Suprapubic skin (tissue), 4 donors: ENCODE measurements at regions not wholly inside any gene's neighbourhood (a gene's known extent, or its start where the extent isn't known, plus 50 kb on each side); places are given as distances from the start of the nearest gene placed in this dataset.

Source experiments
- POLR2A ChIP-seq, 2 donors: fragments of 450-650 bp; IDR thresholded peaks; one replicate each; pipeline ENCODE4 v1.6.1; 2017; ENCODE audit warnings: antibody characterized with exemption in 2 of 2, mild to moderate bottlenecking in 2 of 2, moderate library complexity in 2 of 2
- POLR2AphosphoS5 ChIP-seq, 3 donors: sonication (generic); formaldehyde crosslinking; IDR thresholded peaks; one replicate each; pipeline ENCODE4 v1.6.1; 2017; ENCODE audit warnings: antibody characterized with exemption in 3 of 3
- TF ChIP-seq, protein P1 (sequence below), 2 donors: fragments of 200-600 bp in 1 of 2; fragments of 450-650 bp in 1 of 2; sonication (generic) in 1 of 2; IDR thresholded peaks; one replicate each; pipeline ENCODE4 v1.5.1; 2016 to 2019; ENCODE audit warnings: antibody characterized with exemption in 2 of 2, mild to moderate bottlenecking in 1 of 2, moderate library complexity in 1 of 2

DNA sequence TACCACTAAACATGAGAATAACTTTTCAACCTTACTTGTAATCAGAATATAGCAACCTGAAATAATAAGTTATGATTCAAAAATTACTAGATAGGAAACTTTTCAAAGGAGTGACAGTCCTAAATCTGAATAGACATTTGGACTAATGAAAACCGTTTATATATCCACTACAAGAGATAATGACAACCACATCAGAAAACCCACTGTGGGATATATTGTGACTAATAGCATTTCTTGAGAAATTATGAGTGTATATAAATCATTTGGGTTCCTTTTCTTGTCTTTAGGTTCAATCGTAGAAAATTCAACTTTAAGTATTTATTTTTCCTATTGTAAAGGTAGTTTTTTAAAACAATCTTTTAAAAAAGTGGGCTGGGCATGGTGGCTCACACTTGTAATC is 170.2 kb upstream of the PRSS58 start:
- TF ChIP-seq, protein P1, sequence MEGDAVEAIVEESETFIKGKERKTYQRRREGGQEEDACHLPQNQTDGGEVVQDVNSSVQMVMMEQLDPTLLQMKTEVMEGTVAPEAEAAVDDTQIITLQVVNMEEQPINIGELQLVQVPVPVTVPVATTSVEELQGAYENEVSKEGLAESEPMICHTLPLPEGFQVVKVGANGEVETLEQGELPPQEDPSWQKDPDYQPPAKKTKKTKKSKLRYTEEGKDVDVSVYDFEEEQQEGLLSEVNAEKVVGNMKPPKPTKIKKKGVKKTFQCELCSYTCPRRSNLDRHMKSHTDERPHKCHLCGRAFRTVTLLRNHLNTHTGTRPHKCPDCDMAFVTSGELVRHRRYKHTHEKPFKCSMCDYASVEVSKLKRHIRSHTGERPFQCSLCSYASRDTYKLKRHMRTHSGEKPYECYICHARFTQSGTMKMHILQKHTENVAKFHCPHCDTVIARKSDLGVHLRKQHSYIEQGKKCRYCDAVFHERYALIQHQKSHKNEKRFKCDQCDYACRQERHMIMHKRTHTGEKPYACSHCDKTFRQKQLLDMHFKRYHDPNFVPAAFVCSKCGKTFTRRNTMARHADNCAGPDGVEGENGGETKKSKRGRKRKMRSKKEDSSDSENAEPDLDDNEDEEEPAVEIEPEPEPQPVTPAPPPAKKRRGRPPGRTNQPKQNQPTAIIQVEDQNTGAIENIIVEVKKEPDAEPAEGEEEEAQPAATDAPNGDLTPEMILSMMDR (IDR thresholded peaks at IDR 0.05): no peak
- no peak for TF ChIP-seq POLR2A (IDR thresholded peaks at IDR 0.05)
- no peak for TF ChIP-seq POLR2AphosphoS5 (IDR thresholded peaks at IDR 0.05)
